Psoas muscle (tissue), 7 donors: ENCODE measurements at regions not wholly inside any gene's neighbourhood (a gene's known extent, or its start where the extent isn't known, plus 50 kb on each side); places are given as distances from the start of the nearest gene placed in this dataset.
"Not testable (repeated sequence)": the region's sequence is repeated elsewhere in the genome, so short reads cannot be mapped to it uniquely, and the experiment has no call there.

Source experiments
- ATAC-seq, 4 donors: fragments of 200-7000 bp; cut with Tn5 transposase; one replicate each; pipeline ENCODE4 v1.9.1; 2020; ENCODE audit warnings: moderate library complexity in 3 of 4, mild to moderate bottlenecking in 2 of 4
- DNase-seq, 2 donors: peaks; one replicate each; pipeline ENCODE4 v3.0.0-alpha.2; 2020
- H3K27ac ChIP-seq: fragments of 200-600 bp; one replicate; pipeline ENCODE4 v1.8.0; 2022
- H3K27me3 ChIP-seq, 3 donors: fragments of 200-600 bp in 1 of 3; one replicate each; pipeline versions ENCODE4 v1.6.1 to v1.8.0; 2013 to 2022; ENCODE audit warnings: low read length in 2 of 3, mild to moderate bottlenecking in 2 of 3, moderate library complexity in 1 of 3; ENCODE audit not compliant: insufficient read depth in 3 of 3
- H3K36me3 ChIP-seq, 2 donors: fragments of 200-600 bp in 1 of 2; one replicate each; pipeline versions ENCODE4 v1.6.1 to v1.8.0; 2013 to 2022; ENCODE audit warnings: low read depth in 1 of 2, mild to moderate bottlenecking in 1 of 2, moderate library complexity in 1 of 2; ENCODE audit not compliant: insufficient read depth in 1 of 2
- H3K4me1 ChIP-seq: fragments of 200-600 bp; one replicate; pipeline ENCODE4 v1.8.0; 2022
- H3K4me3 ChIP-seq: fragments of 200-600 bp; one replicate; pipeline ENCODE4 v1.8.0; 2022; ENCODE audit warnings: mild to moderate bottlenecking
- H3K9me3 ChIP-seq: fragments of 200-600 bp; one replicate; pipeline ENCODE4 v1.8.0; 2022
- WGBS, 3 donors: extraction: QIAGEN DNeasy Blood & Tissue Kit; methylation state at CpG; one replicate each; pipeline versions ENCODE4 v1.1.6 to v1.1.7; 2013; 5-methylcytosine and 5-hydroxymethylcytosine counted together
- intact Hi-C, 2 donors: fragments of 100-400 bp; cut with DNase I; formaldehyde crosslinking; loops; one replicate each; pipeline versions ENCODE4 v1.11.0 to v1.14.2; 2022
- TF ChIP-seq, protein P1 (sequence below): fragments of 200-600 bp; IDR thresholded peaks from one replicate; pipeline ENCODE4 v1.8.0; 2022; ENCODE audit warnings: antibody characterized with exemption
- donor health status: healthy with polysubstance abuse.
- donor health status: DM: no; HTN: no; CAD: no; lungs with moderate emphysema.
- donor health status: Bipolar disorder and iron deficiency.
- donor health status: healthy.
- donor health status: DM: yes; HTN: yes; CAD: no.
- donor health status: DM: no; HTN: no; CAD: no.
- donor health status: DM: yes; HTN: yes; CAD: no.

DNA sequence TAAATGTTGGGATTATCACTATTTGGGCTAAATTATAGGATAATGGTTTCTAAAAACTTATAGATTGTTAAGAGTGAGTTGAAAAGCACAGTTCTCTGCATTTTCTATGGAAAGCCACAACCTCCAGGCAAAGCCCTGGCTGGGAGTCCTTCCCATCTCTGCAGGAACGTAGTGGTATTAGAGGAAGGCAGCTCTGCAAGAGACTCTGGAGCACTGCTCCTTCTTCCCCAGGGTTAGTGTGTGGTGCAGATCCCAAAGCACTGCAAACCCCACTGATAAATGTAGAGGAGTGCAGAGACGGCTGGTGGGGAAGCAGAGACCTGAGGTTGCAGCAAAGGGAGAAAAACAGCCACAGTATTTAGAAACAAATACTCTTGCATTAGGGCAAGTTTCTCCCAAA is 225.3 kb downstream of the TINAG start:
- Histone ChIP-seq H3K36me3 (no peaks in the 10 kb centered on the region), H3K9me3 (no peaks in the 10 kb centered on the region), H3K27ac (no peak overlapping the region), H3K27me3 (no peaks in the 10 kb centered on the region), H3K4me1 (no peaks in the 10 kb centered on the region), H3K4me3 (no peak overlapping the region)
- DNase-seq (no peak), ATAC-seq (no peak)
- 48 to 64% (median 61%) methylated on average over 2 of the region's 2 CpGs for WGBS, 3 donors
- intact Hi-C loops = no loop called here
- TF ChIP-seq, protein P1, sequence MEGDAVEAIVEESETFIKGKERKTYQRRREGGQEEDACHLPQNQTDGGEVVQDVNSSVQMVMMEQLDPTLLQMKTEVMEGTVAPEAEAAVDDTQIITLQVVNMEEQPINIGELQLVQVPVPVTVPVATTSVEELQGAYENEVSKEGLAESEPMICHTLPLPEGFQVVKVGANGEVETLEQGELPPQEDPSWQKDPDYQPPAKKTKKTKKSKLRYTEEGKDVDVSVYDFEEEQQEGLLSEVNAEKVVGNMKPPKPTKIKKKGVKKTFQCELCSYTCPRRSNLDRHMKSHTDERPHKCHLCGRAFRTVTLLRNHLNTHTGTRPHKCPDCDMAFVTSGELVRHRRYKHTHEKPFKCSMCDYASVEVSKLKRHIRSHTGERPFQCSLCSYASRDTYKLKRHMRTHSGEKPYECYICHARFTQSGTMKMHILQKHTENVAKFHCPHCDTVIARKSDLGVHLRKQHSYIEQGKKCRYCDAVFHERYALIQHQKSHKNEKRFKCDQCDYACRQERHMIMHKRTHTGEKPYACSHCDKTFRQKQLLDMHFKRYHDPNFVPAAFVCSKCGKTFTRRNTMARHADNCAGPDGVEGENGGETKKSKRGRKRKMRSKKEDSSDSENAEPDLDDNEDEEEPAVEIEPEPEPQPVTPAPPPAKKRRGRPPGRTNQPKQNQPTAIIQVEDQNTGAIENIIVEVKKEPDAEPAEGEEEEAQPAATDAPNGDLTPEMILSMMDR = no peak

DNA sequence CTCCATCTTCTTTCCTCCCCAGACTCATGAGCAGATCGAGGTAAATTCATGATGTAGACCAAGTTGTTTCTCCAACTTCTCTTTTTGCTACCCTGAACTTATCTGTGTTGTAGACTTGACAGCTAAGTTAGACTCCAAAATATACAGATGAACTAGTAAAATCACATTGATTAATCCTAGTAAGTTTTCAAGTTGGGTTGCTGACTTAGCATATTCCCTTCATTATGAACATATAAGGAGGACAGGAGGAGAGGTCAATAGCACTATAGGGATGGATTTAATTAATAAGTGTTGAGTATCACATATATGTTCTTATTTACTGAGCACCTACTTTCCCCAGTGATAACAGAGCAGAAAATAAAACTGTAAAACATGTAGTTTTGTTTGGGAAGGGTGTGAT is 227.3 kb downstream of the TINAG start:
- Histone ChIP-seq H3K4me1 (no peaks in the 10 kb centered on the region), H3K27ac (no peak overlapping the region), H3K36me3 (no peaks in the 10 kb centered on the region), H3K9me3 (no peaks in the 10 kb centered on the region), H3K4me3 (no peak overlapping the region), H3K27me3 (no peaks in the 10 kb centered on the region)
- DNase-seq = no peak
- no peak for ATAC-seq
- WGBS, 3 donors = 62 to 68% (median 68%) methylated on average over 1 of the region's 1 CpG
- TF ChIP-seq, protein P1 = no peak
- intact Hi-C loops = no loop called here

DNA sequence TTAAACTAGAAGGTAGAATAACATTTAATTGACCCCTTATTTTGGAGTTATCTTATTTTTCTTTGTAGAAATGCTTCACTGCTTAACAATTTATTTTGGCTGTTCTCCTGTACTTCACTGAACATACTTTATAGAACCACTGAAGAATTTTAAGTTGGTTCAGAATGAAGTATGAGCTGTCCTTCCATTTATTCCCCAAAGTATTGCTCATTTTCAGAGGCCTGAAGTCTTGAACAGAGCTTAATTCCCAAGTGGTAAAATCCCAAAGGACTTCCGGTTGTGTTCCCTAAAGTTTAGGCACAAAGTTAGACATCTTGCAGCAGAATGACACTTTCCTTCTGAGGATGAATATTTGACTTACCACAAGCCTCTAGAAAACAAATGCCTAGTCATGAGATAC is 233.3 kb downstream of the TINAG start:
- no peak overlapping the region for H3K4me3 ChIP-seq
- H3K27ac ChIP-seq = no peak overlapping the region
- no peaks in the 10 kb centered on the region for H3K4me1 ChIP-seq
- 82 to 94% (median 83%) methylated on average over 1 of the region's 1 CpG for WGBS, 3 donors
- no peaks in the 10 kb centered on the region for H3K9me3 ChIP-seq
- no peaks in the 10 kb centered on the region for H3K27me3 ChIP-seq
- ATAC-seq (no peak), DNase-seq (no peak)
- H3K36me3 ChIP-seq = no peaks in the 10 kb centered on the region
- intact Hi-C loops = no loop called here
- TF ChIP-seq, protein P1 = no peak

DNA sequence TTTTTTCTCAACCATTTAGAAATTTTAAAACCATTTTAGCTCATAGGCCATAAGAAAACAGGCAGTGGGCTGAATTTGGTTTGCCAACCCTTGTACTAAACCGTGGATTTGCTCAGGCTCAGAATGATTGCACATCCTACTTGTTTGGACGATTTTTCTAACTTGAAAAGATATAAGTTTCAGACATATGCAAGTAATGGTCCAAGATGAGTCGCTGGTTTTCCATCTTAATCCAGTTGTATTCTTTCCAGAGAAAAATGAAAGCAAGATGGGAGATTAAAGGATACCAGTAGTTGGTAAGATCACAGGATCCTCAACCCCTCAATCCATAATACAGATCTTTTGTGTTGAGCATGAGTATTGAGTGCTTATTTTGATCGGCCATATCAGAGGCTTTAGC is 250.9 kb downstream of the TINAG start:
- WGBS, 3 donors = 74 to 84% (median 75%) methylated on average over 4 of the region's 4 CpGs
- no peak overlapping the region for H3K27ac ChIP-seq
- H3K4me1 ChIP-seq = no peaks in the 10 kb centered on the region
- intact Hi-C loops = no loop called here
- H3K4me3 ChIP-seq = no peak overlapping the region
- no peak for DNase-seq
- ATAC-seq = no peak
- H3K27me3 ChIP-seq = no peaks in the 10 kb centered on the region
- H3K9me3 ChIP-seq = peaks cover 4% of the 10 kb centered on the region
- TF ChIP-seq, protein P1 = no peak
- H3K36me3 ChIP-seq = no peaks in the 10 kb centered on the region

DNA sequence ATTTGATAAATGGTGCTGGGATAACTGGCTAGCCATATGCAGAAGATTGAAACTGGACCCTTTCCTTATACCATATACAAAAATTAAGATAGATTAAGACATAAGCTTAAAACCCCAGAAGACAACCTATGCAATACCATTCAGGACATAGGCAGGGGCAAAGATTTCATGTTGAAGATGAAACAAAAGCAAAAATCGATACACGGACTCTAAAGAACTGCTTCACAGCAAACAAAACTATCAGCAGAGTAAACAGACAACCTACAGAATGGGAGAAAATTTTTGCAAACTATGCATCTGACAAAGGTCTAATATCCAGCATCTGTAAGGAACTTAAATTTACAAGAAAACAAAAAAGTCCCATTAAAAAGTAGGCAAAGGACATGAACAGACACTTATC is 255.9 kb downstream of the TINAG start:
- H3K4me3 ChIP-seq, H3K27ac ChIP-seq, H3K27me3 ChIP-seq, ATAC-seq, H3K4me1 ChIP-seq, DNase-seq, H3K36me3 ChIP-seq, intact Hi-C loops, H3K9me3 ChIP-seq: not testable (repeated sequence)
- WGBS, 3 donors = 96 to 99% (median 96%) methylated on average over 2 of the region's 2 CpGs
